DMS53 treated with DMSO at 0.1 percent for 48 hours (cell line): ENCODE measurements at regions not wholly inside any gene's neighbourhood (a gene's known extent, or its start where the extent isn't known, plus 50 kb on each side); places are given as distances from the start of the nearest gene placed in this dataset.

ENCODE experiments used
- DNase-seq: peaks from one replicate; lab custom pipeline; 2025; ENCODE audit not compliant: unreplicated experiment; lab: John Stamatoyannopoulos, UW

GRCh38 chr7:31284106-31284505, 56.4 kb downstream of the NEUROD6 start:
- DNase-seq, result no peak

- no peak for DNase-seq
Measured at GRCh38 chr7:31271641-31272405, 68.7 kb downstream of the NEUROD6 start.

GRCh38 chr7:31267486-31267885, 73.0 kb downstream of the NEUROD6 start:
- no peak for DNase-seq

GRCh38 chr7:31263338-31263737, 77.2 kb downstream of the NEUROD6 start:
- DNase-seq, result no peak

- DNase-seq, result no peak
Measured at GRCh38 chr7:31261341-31261740, 79.2 kb downstream of the NEUROD6 start.

- DNase-seq, result no peak
Measured at GRCh38 chr7:31260851-31261250, 79.7 kb downstream of the NEUROD6 start.

GRCh38 chr7:31258391-31258790, 82.1 kb downstream of the NEUROD6 start:
- no peak for DNase-seq

GRCh38 chr7:31256506-31256905, 84.0 kb downstream of the NEUROD6 start:
- no peak for DNase-seq

GRCh38 chr7:31254926-31255325, 85.6 kb downstream of the NEUROD6 start:
- DNase-seq, result no peak

GRCh38 chr7:31253532-31253931, 87.0 kb downstream of the NEUROD6 start:
- DNase-seq, result no peak

- DNase-seq, result no peak
Measured at GRCh38 chr7:31251441-31251840, 89.1 kb downstream of the NEUROD6 start.

- DNase-seq, result no peak
Measured at GRCh38 chr7:31249671-31250070, 90.9 kb downstream of the NEUROD6 start.

GRCh38 chr7:31236868-31237267, 103.7 kb downstream of the NEUROD6 start:
- no peak for DNase-seq

GRCh38 chr7:31234836-31235605, 105.5 kb downstream of the NEUROD6 start:
- DNase-seq, result no peak

- no peak for DNase-seq
Measured at GRCh38 chr7:31228957-31229356, 111.6 kb downstream of the NEUROD6 start.

- DNase-seq, result no peak
Measured at GRCh38 chr7:31214751-31215150, 125.8 kb downstream of the NEUROD6 start.

- no peak for DNase-seq
Measured at GRCh38 chr7:31211281-31211680, 129.2 kb downstream of the NEUROD6 start.

GRCh38 chr7:31204071-31204470, 136.5 kb downstream of the NEUROD6 start:
- no peak for DNase-seq

- DNase-seq, result no peak
Measured at GRCh38 chr7:31203551-31203950, 137.0 kb downstream of the NEUROD6 start.

GRCh38 chr7:31202801-31203200, 137.7 kb downstream of the NEUROD6 start:
- DNase-seq, result no peak

- DNase-seq, result peak; percentile 95
Measured at GRCh38 chr7:31192986-31193385, 140.9 kb downstream of the ADCYAP1R1 start.

- no peak for DNase-seq
Measured at GRCh38 chr7:31190906-31191305, 138.8 kb downstream of the ADCYAP1R1 start.
